Lower leg skin (tissue), 4 donors: ENCODE measurements at regions not wholly inside any gene's neighbourhood (a gene's known extent, or its start where the extent isn't known, plus 50 kb on each side); places are given as distances from the start of the nearest gene placed in this dataset.

Experiments
- DNase-seq, 2 donors: peaks; one replicate each; pipeline ENCODE4 v3.0.0-alpha.2; 2019; ENCODE audit warnings: low spot score in 2 of 2
- H3K4me3 ChIP-seq: fragments of 200-600 bp; sonication (generic); 2 replicates; pipeline ENCODE4 v1.5.1; 2017; ENCODE audit warnings: mild to moderate bottlenecking, low read depth; ENCODE audit not compliant: poor library complexity, severe bottlenecking
- CTCF ChIP-seq, 3 donors: fragments of 450-650 bp; IDR thresholded peaks; one replicate each; pipeline ENCODE4 v1.5.1; 2016; ENCODE audit warnings: antibody characterized with exemption in 3 of 3, mild to moderate bottlenecking in 3 of 3, moderate library complexity in 2 of 3
- POLR2A ChIP-seq, 2 donors: fragments of 450-650 bp; IDR thresholded peaks; one replicate each; pipeline ENCODE4 v1.6.1; 2016 to 2017; ENCODE audit warnings: antibody characterized with exemption in 2 of 2, mild to moderate bottlenecking in 1 of 2, moderate library complexity in 1 of 2
- WGBS, 2 donors: methylation state at CpG; one replicate each; pipeline ENCODE4 v1.1.5; 2018; 5-methylcytosine and 5-hydroxymethylcytosine counted together
- intact Hi-C: fragments of 100-400 bp; cut with DNase I; formaldehyde crosslinking; loops from one replicate; pipeline ENCODE4 v1.15.0; 2023; ENCODE audit warnings: low total_unique reads

- 41 to 44% methylated on average over 4 of the region's 4 CpGs for WGBS, 2 donors
- no peak for DNase-seq
- no peak for TF ChIP-seq POLR2A (IDR thresholded peaks at IDR 0.05)
- no peak for TF ChIP-seq CTCF (IDR thresholded peaks at IDR 0.05)
- intact Hi-C loops, result no loop called here
- H3K4me3 ChIP-seq, result no peak overlapping the region
These were observed 526.8 kb downstream of the TDRD15 start for GRCh38 chr2:21650569-21650968.

- DNase-seq, result no peak
- no peak for TF ChIP-seq POLR2A (IDR thresholded peaks at IDR 0.05)
- TF ChIP-seq CTCF (IDR thresholded peaks at IDR 0.05), result no peak
- no peak overlapping the region for H3K4me3 ChIP-seq
- WGBS, 2 donors, result 90 to 93% methylated on average over 4 of the region's 4 CpGs
- intact Hi-C loops, result no loop called here
These were observed 531.4 kb downstream of the TDRD15 start for GRCh38 chr2:21655136-21655535.

- no peak for TF ChIP-seq CTCF (IDR thresholded peaks at IDR 0.05)
- no peak for TF ChIP-seq POLR2A (IDR thresholded peaks at IDR 0.05)
- DNase-seq, result no peak
- H3K4me3 ChIP-seq, result no peak overlapping the region
- intact Hi-C loops, result no loop called here
- WGBS, 2 donors, result 84 to 88% methylated on average over 10 of the region's 10 CpGs
These were observed 532.7 kb downstream of the TDRD15 start for GRCh38 chr2:21656330-21657075.

- no peak for TF ChIP-seq CTCF (IDR thresholded peaks at IDR 0.05)
- no peak for TF ChIP-seq POLR2A (IDR thresholded peaks at IDR 0.05)
- 84 to 87% methylated on average over 2 of the region's 2 CpGs for WGBS, 2 donors
- no peak for DNase-seq
- intact Hi-C loops, result no loop called here
- no peak overlapping the region for H3K4me3 ChIP-seq
These were observed 533.7 kb downstream of the TDRD15 start for GRCh38 chr2:21657445-21657844.

GRCh38 chr2:21658269-21658668, 534.5 kb downstream of the TDRD15 start:
- H3K4me3 ChIP-seq, result no peak overlapping the region
- DNase-seq, result no peak
- WGBS, 2 donors, result 88 to 100% methylated on average over 1 of the region's 1 CpG
- intact Hi-C loops, result no loop called here
- no peak for TF ChIP-seq CTCF (IDR thresholded peaks at IDR 0.05)
- no peak for TF ChIP-seq POLR2A (IDR thresholded peaks at IDR 0.05)
